K562 (cell line): ENCODE measurements at regions not wholly inside any gene's neighbourhood (a gene's known extent, or its start where the extent isn't known, plus 50 kb on each side); places are given as distances from the start of the nearest gene placed in this dataset.

Source experiments
- ATAC-seq: fragments of 200-7000 bp; cut with Tn5 transposase; 3 replicates; pipeline ENCODE4 v1.9.1; 2020; ENCODE audit warnings: moderate library complexity
- BruUV-seq: library from RNA; stranded (reverse); fragments of 400-500 nt; replicated peaks from 2 replicates; lab custom pipeline; 2021; lab: Mats Ljungman, UMichigan
- CTCF ChIA-PET: fragments of 300-600 bp; formaldehyde crosslinking; extraction: SDS; loops from one replicate; lab custom pipeline; 2021; ENCODE audit warnings: low intra/inter-chr PET ratio; lab: Yijun Ruan, JAX
- POLR2A ChIA-PET: fragments of 300-600, 350-650 bp; sonication (Branson Sonifier 250); formaldehyde crosslinking; extraction: SDS; loops from one replicate; lab custom pipeline; 2021; ENCODE audit warnings: antibody characterized with exemption, inconsistent platforms; lab: Yijun Ruan, JAX
- DNase-seq, 4 experiments: peaks; one replicate each; pipeline versions ENCODE4 v3.0.0 to v3.0.0-alpha.2; 2011 to 2018; ENCODE audit warnings: low spot score in 3 of 4, mixed read lengths in 3 of 4; ENCODE audit errors: extremely low read depth in 1 of 4
- FAIRE-seq: peaks from 2 replicates; lab custom pipeline; 2011; peaks lifted over from hg19 to GRCh38; lab: Jason Lieb, UNC
- H2AFZ ChIP-seq: 2 replicates; pipeline ENCODE4 v1.6.0; 2011; ENCODE audit warnings: low read depth, low read length, control low read depth, inconsistent platforms
- H3K27ac ChIP-seq: fragments of 200-600 bp; 3 replicates; pipeline ENCODE4 v1.8.0; 2011; ENCODE audit warnings: low read depth, mild to moderate bottlenecking, control low read depth, inconsistent platforms, low read length, moderate library complexity, mixed read lengths; ENCODE audit errors: extremely low read depth
- H3K27me3 ChIP-seq, 2 experiments: fragments of 300-600 bp in 1 of 2; 2 replicates in 1 of 2; 3 replicates in 1 of 2; pipeline versions ENCODE4 v1.6.0 to v1.8.0; 2011; ENCODE audit warnings: inconsistent platforms in 2 of 2, low read length in 2 of 2, mild to moderate bottlenecking in 1 of 2, mixed read lengths in 1 of 2, moderate library complexity in 1 of 2; ENCODE audit not compliant: control insufficient read depth in 2 of 2, insufficient read depth in 2 of 2
- H3K36me3 ChIP-seq: fragments of 300-600 bp; 3 replicates; pipeline ENCODE4 v1.8.0; 2011; ENCODE audit warnings: mild to moderate bottlenecking, low read length, inconsistent platforms; ENCODE audit not compliant: control insufficient read depth, insufficient read depth
- H3K4me1 ChIP-seq, 2 experiments: fragments of 200-600 bp in 1 of 2; replicated peaks in 1 of 2; 2 replicates in 1 of 2; 3 replicates in 1 of 2; pipeline versions ENCODE4 v1.5.1 to v1.8.0; 2011; ENCODE audit warnings: inconsistent platforms in 2 of 2, low read length in 2 of 2, mild to moderate bottlenecking in 1 of 2, mixed read lengths in 1 of 2, moderate library complexity in 1 of 2; ENCODE audit not compliant: control insufficient read depth in 2 of 2, insufficient read depth in 2 of 2
- H3K4me2 ChIP-seq: 2 replicates; pipeline ENCODE4 v1.6.1; 2011; ENCODE audit warnings: low read length, control low read depth, inconsistent platforms, mixed read lengths; ENCODE audit not compliant: insufficient read depth
- H3K4me3 ChIP-seq: fragments of 200-600 bp; sonication (generic), shearing (Covaris generic); 2 replicates; pipeline ENCODE4 v1.5.1; 2016; ENCODE audit warnings: control low read depth, inconsistent platforms
- H3K79me2 ChIP-seq: fragments of 200-600 bp; 3 replicates; pipeline ENCODE4 v1.8.0; 2011; ENCODE audit warnings: low read length, inconsistent platforms; ENCODE audit not compliant: control insufficient read depth, insufficient read depth
- H3K9ac ChIP-seq, 2 experiments: 2 replicates each; pipeline versions ENCODE4 v1.6.0 to v1.6.1; 2011; ENCODE audit warnings: low read depth in 2 of 2, low read length in 2 of 2, control low read depth in 1 of 2, inconsistent platforms in 1 of 2, mild to moderate bottlenecking in 1 of 2, mixed read lengths in 1 of 2; ENCODE audit not compliant: insufficient read depth in 1 of 2
- H3K9me1 ChIP-seq: one replicate; pipeline ENCODE4 v1.6.0; 2011; ENCODE audit warnings: inconsistent platforms, mild to moderate bottlenecking, low read length, moderate library complexity; ENCODE audit not compliant: control insufficient read depth, insufficient read depth
- H3K9me3 ChIP-seq: replicated peaks from 2 replicates; pipeline ENCODE4 v1.5.1; 2011; ENCODE audit warnings: low read depth, low read length, inconsistent platforms; ENCODE audit not compliant: control insufficient read depth, insufficient read depth
- H4K20me1 ChIP-seq: replicated peaks from 2 replicates; pipeline ENCODE4 v1.6.1; 2011; ENCODE audit warnings: low read length, inconsistent platforms, mixed read lengths; ENCODE audit not compliant: control insufficient read depth, insufficient read depth
- CTBP1 ChIP-seq: fragments of 450-650 bp; IDR thresholded peaks from 2 replicates; pipeline ENCODE4 v1.6.1; 2016; ENCODE audit warnings: borderline replicate concordance
- E2F4 ChIP-seq: sonication (generic); formaldehyde crosslinking; IDR thresholded peaks from 2 replicates; pipeline ENCODE4 v1.8.0; 2022; ENCODE audit warnings: mild to moderate bottlenecking, low read depth, missing genetic modification reagents
- ESRRA ChIP-seq: fragments of 450-650 bp; IDR thresholded peaks from 2 replicates; pipeline ENCODE4 v1.6.1; 2014; ENCODE audit warnings: low read depth, mild to moderate bottlenecking, moderate library complexity, borderline replicate concordance
- FOXA1 ChIP-seq: fragments of 450-650 bp; IDR thresholded peaks from 2 replicates; pipeline ENCODE4 v1.6.1; 2016; ENCODE audit warnings: mild to moderate bottlenecking, borderline replicate concordance
- GTF2B ChIP-seq: IDR thresholded peaks from 2 replicates; pipeline ENCODE4 v1.6.1; 2011; ENCODE audit not compliant: insufficient read length; ENCODE audit errors: extremely low read depth
- MBD1 ChIP-seq: fragments of 250-450 bp; sonication (Bioruptor Pico); IDR thresholded peaks from 2 replicates; pipeline ENCODE4 v1.8.0; 2022; ENCODE audit warnings: inconsistent platforms
- NELFE ChIP-seq: IDR thresholded peaks from 2 replicates; pipeline ENCODE4 v1.6.1; 2011; ENCODE audit warnings: mild to moderate bottlenecking; ENCODE audit not compliant: insufficient read depth, insufficient read length
- NR2C1 ChIP-seq, 2 experiments: fragments of 450-650 bp; IDR thresholded peaks; 2 replicates each; pipeline ENCODE4 v1.6.1; 2017; ENCODE audit warnings: mild to moderate bottlenecking in 2 of 2, antibody characterized with exemption in 1 of 2, inconsistent platforms in 1 of 2, missing compliant biosample characterization in 1 of 2, missing genetic modification characterization in 1 of 2
- POLR2A ChIP-seq: fragments of 450-650 bp; conservative IDR thresholded peaks from 2 replicates; pipeline ENCODE4 v1.6.1; 2016
- SNRNP70 ChIP-seq: fragments of 200-400 bp; formaldehyde crosslinking; optimal IDR thresholded peaks from 2 replicates; pipeline ENCODE3; 2017; ENCODE audit warnings: low read depth, low read length
- SREBF2 ChIP-seq: sonication (generic); formaldehyde crosslinking; IDR thresholded peaks from 2 replicates; pipeline ENCODE4 v1.4.0; 2020; ENCODE audit warnings: mild to moderate bottlenecking, missing genetic modification reagents
- TEAD4 ChIP-seq, 2 experiments: sonication (generic) in 1 of 2; formaldehyde crosslinking in 1 of 2; IDR thresholded peaks; 2 replicates each; pipeline versions ENCODE4 v1.6.1 to v1.8.0; 2012 to 2022; ENCODE audit warnings: borderline replicate concordance in 1 of 2, inconsistent platforms in 1 of 2, low read length in 1 of 2, mild to moderate bottlenecking in 1 of 2, missing genetic modification reagents in 1 of 2
- TGIF2 ChIP-seq: sonication (generic); formaldehyde crosslinking; IDR thresholded peaks from 2 replicates; pipeline ENCODE4 v1.8.1; 2022; ENCODE audit warnings: mild to moderate bottlenecking, missing genetic modification reagents, moderate library complexity
- ZC3H8 ChIP-seq: fragments of 450-650 bp; IDR thresholded peaks from 2 replicates; pipeline ENCODE4 v1.6.1; 2017
- ZFP91 ChIP-seq: sonication (generic); formaldehyde crosslinking; IDR thresholded peaks from 2 replicates; pipeline ENCODE4 v1.8.0; 2022; ENCODE audit warnings: mild to moderate bottlenecking, missing genetic modification reagents
- ZNF511 ChIP-seq: sonication (generic); formaldehyde crosslinking; IDR thresholded peaks from 2 replicates; pipeline ENCODE4 v1.8.0; 2022; ENCODE audit warnings: mild to moderate bottlenecking, missing genetic modification reagents
- ZNF57 ChIP-seq: fragments of 450-650 bp; formaldehyde crosslinking; IDR thresholded peaks from 2 replicates; pipeline ENCODE4 v1.4.0; 2020; ENCODE audit warnings: mild to moderate bottlenecking, moderate library complexity
- ZNF584 ChIP-seq: fragments of 200-800 bp; sonication (Bioruptor generic); IDR thresholded peaks from 2 replicates; pipeline ENCODE4 v1.6.1; 2016; ENCODE audit warnings: low read depth, mild to moderate bottlenecking, missing genetic modification characterization, missing compliant biosample characterization
- ZNF644 ChIP-seq: fragments of 200-800 bp; sonication (Bioruptor generic); IDR thresholded peaks from 2 replicates; pipeline ENCODE4 v1.6.1; 2016; ENCODE audit warnings: low read depth, missing genetic modification characterization, missing compliant biosample characterization
- WGBS: fragments of 100-300 bp; shearing (Covaris generic); methylation state at CpG from one replicate; pipeline ENCODE4 v1.1.6; 2016; ENCODE audit warnings: low coverage, mixed read lengths; ENCODE audit not compliant: insufficient coverage; ENCODE audit errors: missing lambda C conversion rate; 5-methylcytosine and 5-hydroxymethylcytosine counted together
- in situ Hi-C: fragments of 300-500 bp; cut with MboI; formaldehyde crosslinking; loops from 4 replicates; pipeline ENCODE4 v1.15.0; 2018; ENCODE audit warnings: inconsistent platforms, mixed read lengths
- intact Hi-C: fragments of 100-400 bp; cut with micrococcal nuclease; formaldehyde crosslinking; loops from 2 replicates; pipeline ENCODE4 v1.14.2; 2022

GRCh38 chr3:144546539-144546938, 574.9 kb downstream of the DIPK2A start:
- Histone ChIP-seq H4K20me1 (no peaks in the 10 kb centered on the region), H3K4me2 (no peak overlapping the region), H3K4me1 (no peaks in the 10 kb centered on the region), H3K4me3 (no peak overlapping the region), H3K9me3 (no peaks in the 10 kb centered on the region), H3K9ac (no peak overlapping the region), H3K36me3 (no peaks in the 10 kb centered on the region), H3K79me2 (no peaks in the 10 kb centered on the region), H3K27me3 (no peaks in the 10 kb centered on the region), H3K27ac (no peak overlapping the region), H3K9me1 (no peaks in the 10 kb centered on the region), H2AFZ (no peak overlapping the region)
- POLR2A ChIA-PET, result no interaction called here
- FAIRE-seq (no peak), ATAC-seq (no peak), DNase-seq (no peak)
- BruUV-seq, result no TSS peak
- CTCF ChIA-PET, result no interaction called here
- intact Hi-C loops, result no loop called here
- in situ Hi-C loops, result no loop called here
- WGBS, result 6% methylated on average over 2 of the region's 2 CpGs
- TF ChIP-seq ZNF57 (CRISPR knock-in tag), result no peak
- no peak for TF ChIP-seq ZFP91
- TF ChIP-seq GTF2B, result no peak
- TF ChIP-seq ZNF511 (CRISPR knock-in tag), result no peak
- TF ChIP-seq ZC3H8, result no peak
- no peak for TF ChIP-seq POLR2A
- no peak for TF ChIP-seq ESRRA
- no peak for TF ChIP-seq NELFE
- no peak for TF ChIP-seq TEAD4 (IDR thresholded peaks at IDR 0.05; ENCODE audit: low read length)
- TF ChIP-seq TEAD4 (CRISPR knock-in tag; IDR thresholded peaks at IDR 0.05; ENCODE audit: borderline replicate concordance), result no peak
- TF ChIP-seq SNRNP70, result no peak
- TF ChIP-seq FOXA1, result no peak
- TF ChIP-seq TGIF2 (CRISPR knock-in tag), result no peak
- TF ChIP-seq E2F4, result no peak
- TF ChIP-seq SREBF2 (CRISPR knock-in tag), result no peak
- TF ChIP-seq CTBP1, result no peak
- no peak for TF ChIP-seq NR2C1 (IDR thresholded peaks at IDR 0.05)
- no peak for TF ChIP-seq NR2C1 (tag; IDR thresholded peaks at IDR 0.05)
- no peak for TF ChIP-seq ZNF584
- no peak for TF ChIP-seq ZNF644 (tag)
- TF ChIP-seq MBD1 (CRISPR knock-in tag), result no peak
